SK-N-MC (cell line): ENCODE measurements at regions not wholly inside any gene's neighbourhood (a gene's known extent, or its start where the extent isn't known, plus 50 kb on each side); places are given as distances from the start of the nearest gene placed in this dataset.

Experiments used
- EZH2 ChIP-seq: fragments of 200-600 bp; sonication (generic); IDR thresholded peaks from one replicate; pipeline ENCODE4 v1.6.1; 2017; ENCODE audit warnings: antibody characterized with exemption
- FOXP2 ChIP-seq: optimal IDR thresholded peaks from 2 replicates; pipeline ENCODE3; 2011; ENCODE audit warnings: mild to moderate bottlenecking, moderate library complexity; ENCODE audit not compliant: insufficient read depth; ENCODE audit errors: extremely low read length, control extremely low read depth
- POLR2AphosphoS5 ChIP-seq: IDR thresholded peaks from 2 replicates; pipeline ENCODE4 v1.6.1; 2012; ENCODE audit warnings: mild to moderate bottlenecking, low read depth, low read length, borderline replicate concordance

GRCh38 chr20:62569615-62570014 is 72.7 kb upstream of the SLCO4A1 start:
- no peak for TF ChIP-seq POLR2AphosphoS5
- TF ChIP-seq EZH2, result no peak
- TF ChIP-seq FOXP2, result no peak
